Stimulated activated CD4-positive, alpha-beta T cell treated with anti-CD3 and anti-CD28 coated beads, TNF-alpha, amount 100 ng/mL, for 4 hours (primary cell): ENCODE measurements at regions not wholly inside any gene's neighbourhood (a gene's known extent, or its start where the extent isn't known, plus 50 kb on each side); places are given as distances from the start of the nearest gene placed in this dataset.
"Not testable (repeated sequence)": the region's sequence is repeated elsewhere in the genome, so short reads cannot be mapped to it uniquely, and the experiment has no call there.

Experiments used
- DNase-seq, 3 experiments: peaks; one replicate each; pipeline ENCODE4 v3.0.0-alpha.2; 2020; ENCODE audit warnings: low read depth in 3 of 3

DNA sequence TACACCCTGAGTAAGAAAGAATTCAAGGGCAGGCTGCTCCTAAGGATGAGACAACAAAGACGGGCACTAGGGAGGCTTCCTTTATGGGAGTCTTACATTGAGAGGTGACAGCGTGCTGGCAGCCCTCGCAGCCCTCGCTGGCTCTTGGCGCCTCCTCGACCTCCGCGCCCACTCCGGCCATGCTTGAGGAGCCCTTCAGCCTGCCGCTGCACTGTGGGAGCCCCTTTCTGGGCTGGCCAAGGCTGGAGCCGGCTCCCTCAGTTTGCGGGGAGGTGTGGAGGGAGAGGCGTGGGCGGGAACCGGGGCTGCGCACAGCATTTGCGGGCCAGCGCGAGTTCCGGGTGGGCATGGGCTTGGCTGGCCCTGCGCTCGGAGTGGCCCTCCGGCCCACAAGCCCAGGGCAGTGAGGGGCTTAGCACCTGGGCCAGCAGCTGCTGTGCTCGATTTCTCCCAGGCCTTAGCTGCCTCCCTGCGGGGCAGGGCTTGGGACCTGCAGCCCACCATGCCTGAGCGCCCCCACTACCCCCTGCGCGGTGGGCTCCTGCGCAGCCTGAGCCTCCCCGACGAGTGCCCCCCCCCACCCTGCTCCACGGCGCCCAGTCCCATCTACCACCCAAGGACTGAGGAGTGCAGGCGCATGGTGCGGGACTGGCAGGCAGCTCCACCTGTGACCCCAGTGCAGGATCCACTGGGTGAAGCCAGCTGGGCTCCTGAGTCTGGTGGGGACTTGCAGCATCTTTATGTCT is 75.3 kb downstream of the BARX1 start:
- not testable (repeated sequence) for DNase-seq

GRCh38 chr9:93875330-93875729 is 79.8 kb downstream of the BARX1 start:
- DNase-seq, result no peak

DNA sequence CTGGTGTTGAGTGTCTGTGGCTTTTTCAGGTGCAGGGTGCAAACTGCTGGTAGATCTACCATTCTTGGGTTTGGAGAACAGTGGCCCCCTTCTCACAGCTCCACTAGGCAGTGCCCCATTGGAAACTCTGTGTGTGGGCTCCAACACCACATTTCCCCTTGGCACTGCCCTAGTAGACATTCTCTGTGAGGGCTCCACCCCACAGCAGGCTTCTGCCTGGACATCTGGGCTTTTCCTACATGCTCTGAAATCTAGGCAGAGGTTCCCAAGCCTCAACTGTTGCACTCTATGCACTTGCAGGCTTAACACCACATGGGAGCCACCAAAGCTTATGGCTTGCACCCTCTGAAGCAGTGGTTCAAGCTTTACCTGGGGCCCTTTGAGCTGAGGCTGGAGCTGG is 80.9 kb downstream of the BARX1 start:
- no peak for DNase-seq

DNA sequence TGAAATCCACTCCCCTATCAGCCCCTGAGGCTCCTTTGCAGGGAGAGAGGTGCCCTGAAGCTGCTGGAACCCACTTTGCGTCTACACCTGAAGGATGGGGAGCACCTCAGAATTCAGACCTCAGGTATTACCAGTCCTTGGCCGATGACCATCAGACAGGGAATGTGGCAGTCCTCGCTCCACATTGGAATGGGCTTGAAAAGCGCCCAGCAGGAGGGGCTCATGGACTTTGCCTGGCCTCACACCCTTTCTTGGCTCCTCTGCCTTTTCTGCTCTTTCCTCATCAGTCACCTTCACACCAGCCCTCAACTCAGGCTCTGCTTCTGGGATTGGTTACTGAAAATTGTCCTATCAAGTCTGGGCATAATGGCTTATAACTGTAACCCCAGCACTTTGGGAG is 83.9 kb downstream of the BARX1 start:
- no peak for DNase-seq

DNA sequence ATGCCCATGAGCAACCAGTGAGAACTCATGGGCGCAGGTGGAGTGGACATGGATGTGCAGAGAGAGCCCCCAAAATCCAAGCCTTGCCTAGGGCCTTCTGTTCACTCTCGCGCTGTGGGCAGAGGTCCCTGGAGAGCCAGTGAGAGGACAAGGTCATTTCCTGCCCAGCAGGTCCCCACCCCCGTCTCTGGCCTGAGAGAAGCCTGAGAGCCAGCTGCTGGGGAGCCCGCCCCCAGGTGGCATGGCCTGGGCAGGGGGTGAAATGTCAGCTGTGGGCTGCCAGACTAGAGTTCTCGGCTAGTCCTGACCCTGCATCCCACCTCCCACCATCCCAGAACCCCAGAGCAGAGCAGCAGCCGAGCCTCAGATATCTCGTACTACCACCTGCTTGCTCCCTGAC is 85.3 kb downstream of the BARX1 start:
- no peak for DNase-seq

DNA sequence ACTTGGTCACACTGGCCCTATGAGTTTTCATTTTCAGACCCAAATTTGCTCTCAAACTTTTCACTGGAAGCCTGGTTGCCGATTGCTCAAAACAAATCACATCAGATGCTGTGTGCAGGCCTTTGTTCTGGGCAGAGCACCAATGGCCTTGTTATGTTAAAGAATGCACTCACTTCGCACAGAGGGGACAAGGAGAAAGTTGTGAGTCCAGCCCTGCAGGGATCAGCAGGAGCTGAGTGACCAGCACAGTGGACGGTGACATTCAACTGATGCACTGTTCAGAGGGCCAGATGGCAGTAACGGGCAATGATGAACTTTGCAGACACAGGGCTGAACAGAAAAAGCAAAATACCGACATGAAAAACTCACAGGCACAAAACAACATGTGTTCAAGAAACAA is 86.1 kb downstream of the BARX1 start:
- no peak for DNase-seq

DNA sequence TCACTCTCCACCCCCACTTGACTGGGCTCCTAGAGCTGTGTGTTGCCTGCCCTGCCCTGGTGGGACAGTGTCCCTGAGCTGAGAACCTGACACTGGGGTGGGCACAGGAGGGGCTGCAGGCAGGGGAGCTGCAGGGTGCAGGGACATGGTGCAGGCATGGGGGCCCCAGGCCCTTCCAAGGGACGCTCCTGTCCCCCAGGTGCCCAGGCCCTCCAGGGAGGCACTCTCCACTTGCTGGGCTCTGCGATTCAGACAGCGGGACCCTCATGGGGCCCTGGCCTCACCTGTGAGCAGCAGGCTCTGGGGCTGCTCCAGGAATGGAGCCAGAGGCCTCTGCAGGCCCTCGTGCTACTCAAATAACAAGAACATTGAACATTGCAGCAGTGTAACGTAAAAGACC is 89.4 kb downstream of the BARX1 start:
- no peak for DNase-seq

- no peak for DNase-seq
Observed at GRCh38 chr9:93865245-93865644, 89.9 kb downstream of the BARX1 start.

DNA sequence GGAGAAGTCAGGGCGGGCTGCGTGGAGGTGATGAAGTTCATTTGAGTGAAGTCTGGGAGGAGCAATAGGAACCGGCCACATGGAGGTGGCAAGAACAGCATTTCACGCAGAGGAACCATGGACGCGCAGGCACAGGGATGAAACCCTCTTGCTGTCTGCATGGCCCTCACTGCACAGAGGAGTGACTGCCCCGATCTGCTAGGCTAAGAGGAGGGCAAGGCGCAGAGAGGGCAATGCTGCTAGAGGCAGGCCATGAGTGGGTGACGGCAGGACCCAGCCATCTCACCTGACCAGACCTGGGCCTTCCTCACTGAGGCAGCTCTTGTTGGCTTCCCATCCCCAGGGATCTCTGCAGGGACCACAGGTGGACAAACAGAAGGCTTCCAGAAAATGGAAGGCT is 90.3 kb downstream of the BARX1 start:
- no peak for DNase-seq

DNA sequence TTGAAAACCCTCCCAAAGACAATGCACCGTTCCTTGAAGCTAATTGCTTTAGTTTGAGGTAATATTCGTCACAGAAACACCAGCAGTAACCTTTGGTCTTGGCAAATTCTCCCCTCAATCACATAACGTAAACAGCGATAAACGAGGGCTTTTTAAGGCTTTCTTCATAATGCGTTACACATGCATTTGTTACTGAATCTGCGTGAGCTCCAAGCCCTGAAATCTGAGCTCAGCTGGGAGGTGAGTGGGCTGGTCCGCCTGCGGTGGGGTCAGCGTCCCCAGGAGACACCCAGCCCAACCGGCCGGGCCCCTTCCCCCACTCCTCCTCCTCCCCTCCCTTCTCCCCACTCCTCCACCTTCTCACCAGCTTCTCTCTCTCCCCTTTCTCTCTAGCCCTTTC is 91.1 kb downstream of the BARX1 start:
- no peak for DNase-seq

DNA sequence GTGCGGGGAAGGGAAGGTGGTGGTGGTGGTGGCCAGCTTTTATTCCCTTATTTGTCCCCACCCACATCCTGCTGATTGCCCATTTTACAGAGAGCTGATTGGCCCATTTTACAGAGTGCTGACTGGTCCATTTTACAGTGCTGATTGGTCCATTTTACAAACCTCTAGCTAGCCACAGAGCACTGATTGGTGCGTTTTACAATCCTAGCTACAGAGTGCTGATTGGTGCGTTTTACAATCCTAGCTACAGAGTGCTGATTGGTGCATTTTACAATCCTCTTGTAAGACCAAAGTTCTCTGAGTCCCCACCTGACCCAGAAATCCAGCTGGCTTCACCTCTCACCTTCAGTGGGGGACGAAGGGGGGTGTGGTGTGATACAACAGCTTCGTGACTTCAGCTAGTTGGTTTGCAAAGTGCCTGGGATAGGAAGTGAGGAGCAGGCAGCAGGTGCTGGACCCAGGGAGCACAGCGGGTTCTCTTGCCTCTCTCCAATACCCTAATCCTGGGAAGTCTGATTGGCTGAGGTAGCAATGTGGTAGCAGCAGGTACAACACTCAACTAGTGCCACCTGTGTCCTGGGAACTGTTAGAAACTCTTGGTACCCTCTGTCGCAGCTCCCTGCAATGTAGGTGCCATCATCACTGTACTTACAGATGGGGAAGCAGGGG is 92.1 kb downstream of the BARX1 start:
- no peak for DNase-seq

- no peak for DNase-seq
Observed at GRCh38 chr9:93861736-93862358, 93.3 kb downstream of the BARX1 start.

- no peak for DNase-seq
Observed at GRCh38 chr9:93860694-93861658, 94.2 kb downstream of the BARX1 start.

GRCh38 chr9:93859431-93860215 is 95.5 kb downstream of the BARX1 start:
- DNase-seq, result no peak

GRCh38 chr9:93857528-93857927 is 97.6 kb downstream of the BARX1 start:
- DNase-seq, result no peak

DNA sequence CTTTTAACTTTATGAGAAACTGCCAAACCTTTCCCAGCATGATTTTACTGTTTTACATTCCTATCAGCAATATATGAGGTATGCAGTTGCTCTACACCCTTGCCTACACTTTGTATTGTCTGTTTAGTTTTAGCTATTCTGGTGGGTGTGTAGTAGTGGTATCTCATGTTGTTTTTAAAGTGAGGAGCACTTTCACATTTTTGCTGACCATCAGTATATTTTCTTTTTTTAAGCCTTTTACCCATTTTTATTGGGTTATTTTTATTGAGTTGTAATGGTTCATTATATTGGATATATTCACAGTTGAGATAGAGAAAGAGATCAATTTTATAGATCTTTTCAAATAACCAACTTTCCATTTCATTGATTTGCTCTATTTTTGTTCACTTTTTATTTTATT is 102.4 kb downstream of the BARX1 start:
- no peak for DNase-seq

DNA sequence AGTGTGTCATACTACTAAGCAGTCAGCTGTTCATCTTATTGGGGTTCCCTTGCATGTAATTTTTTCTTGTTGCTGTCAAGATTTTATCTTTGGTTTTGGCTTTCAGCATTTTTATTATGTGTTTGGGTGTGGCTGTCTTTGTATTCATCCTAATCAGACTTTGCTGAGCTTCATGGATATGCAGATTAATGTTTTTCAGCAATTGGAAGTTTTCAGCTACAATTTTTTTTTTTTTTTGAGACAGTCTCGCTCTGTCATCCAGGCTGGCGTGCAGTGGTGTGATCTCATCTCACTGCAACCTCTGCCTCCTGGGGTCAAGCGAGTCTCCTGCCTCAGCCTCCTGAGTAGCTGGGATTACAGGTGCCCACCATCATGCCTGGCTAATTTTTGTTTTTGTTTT is 108.8 kb downstream of the BARX1 start:
- DNase-seq, result no peak

GRCh38 chr9:93843396-93843795 is 111.8 kb downstream of the BARX1 start:
- no peak for DNase-seq

GRCh38 chr9:93830606-93831005 is 124.5 kb downstream of the BARX1 start:
- no peak for DNase-seq

DNA sequence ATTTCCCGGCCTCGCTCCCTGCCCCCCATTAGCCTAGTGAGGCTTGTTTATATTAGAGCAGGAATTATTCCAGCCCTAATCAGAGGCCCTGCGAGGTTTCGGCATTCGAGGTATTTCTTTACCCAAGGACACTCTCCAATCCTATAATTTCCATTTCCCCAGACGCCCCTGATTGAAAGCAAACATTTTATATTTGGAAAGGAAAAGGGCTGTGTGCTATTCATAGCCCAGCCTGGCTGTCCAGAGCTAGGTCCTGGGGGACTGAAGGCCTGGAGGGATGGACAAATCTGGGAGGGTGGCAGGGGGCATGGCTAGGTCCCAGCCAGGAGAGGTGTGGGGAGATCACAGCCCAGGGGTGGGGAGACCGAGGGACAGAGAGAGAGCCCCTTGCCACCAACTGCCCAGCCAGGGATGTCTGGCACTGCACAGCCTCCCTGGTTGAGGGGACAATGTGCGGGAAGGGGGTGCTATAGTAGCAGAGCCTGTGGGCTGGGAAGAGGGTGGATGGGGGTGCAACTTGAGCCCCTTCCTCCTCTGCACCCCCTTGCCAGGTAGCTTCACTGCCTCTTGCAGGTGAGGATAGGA is 125.1 kb downstream of the BARX1 start:
- no peak for DNase-seq
